ENCODE measurements at regions not wholly inside any gene's neighbourhood (a gene's known extent, or its start where the extent isn't known, plus 50 kb on each side); places are given as distances from the start of the nearest gene placed in this dataset.

DNA sequence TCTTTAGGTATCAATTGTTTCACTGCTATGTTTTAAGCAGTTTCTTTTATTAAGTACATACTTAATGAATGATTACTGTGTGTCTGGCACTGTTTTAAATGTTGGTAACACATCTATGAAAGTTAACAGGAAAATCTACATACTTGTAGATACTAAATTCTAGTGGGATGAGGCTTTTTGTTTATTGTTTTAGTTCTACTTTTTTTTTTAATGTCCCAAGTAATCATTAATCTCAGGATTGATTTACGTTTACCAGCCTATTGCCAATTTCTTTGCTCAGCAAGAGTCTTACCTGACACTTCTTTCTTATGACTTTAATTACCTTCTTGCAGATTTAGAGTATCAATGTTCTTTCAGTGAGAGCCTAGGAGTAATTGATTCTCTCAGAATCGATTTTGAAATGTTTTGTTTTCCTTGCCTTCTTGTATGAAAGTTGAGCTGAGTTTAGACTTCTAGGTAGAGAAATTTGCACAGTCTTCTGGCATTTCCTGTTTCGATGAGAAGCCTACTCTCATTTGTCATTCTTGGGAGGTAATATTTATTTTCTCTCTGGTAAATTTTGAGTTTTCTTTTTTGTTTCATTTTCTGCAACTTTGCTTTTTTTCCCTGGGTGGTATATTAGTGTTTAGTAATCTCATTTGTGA, 235.2 kb upstream of the ANKRD50 start:
- TF ChIP-seq EZH2 (IDR thresholded peaks at IDR 0.05; ENCODE audit: low read depth), result no peak
- TF ChIP-seq, protein P1, sequence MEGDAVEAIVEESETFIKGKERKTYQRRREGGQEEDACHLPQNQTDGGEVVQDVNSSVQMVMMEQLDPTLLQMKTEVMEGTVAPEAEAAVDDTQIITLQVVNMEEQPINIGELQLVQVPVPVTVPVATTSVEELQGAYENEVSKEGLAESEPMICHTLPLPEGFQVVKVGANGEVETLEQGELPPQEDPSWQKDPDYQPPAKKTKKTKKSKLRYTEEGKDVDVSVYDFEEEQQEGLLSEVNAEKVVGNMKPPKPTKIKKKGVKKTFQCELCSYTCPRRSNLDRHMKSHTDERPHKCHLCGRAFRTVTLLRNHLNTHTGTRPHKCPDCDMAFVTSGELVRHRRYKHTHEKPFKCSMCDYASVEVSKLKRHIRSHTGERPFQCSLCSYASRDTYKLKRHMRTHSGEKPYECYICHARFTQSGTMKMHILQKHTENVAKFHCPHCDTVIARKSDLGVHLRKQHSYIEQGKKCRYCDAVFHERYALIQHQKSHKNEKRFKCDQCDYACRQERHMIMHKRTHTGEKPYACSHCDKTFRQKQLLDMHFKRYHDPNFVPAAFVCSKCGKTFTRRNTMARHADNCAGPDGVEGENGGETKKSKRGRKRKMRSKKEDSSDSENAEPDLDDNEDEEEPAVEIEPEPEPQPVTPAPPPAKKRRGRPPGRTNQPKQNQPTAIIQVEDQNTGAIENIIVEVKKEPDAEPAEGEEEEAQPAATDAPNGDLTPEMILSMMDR (conservative IDR thresholded peaks at IDR 0.05), result no peak
